SU-DHL-6 (cell line): ENCODE measurements at regions not wholly inside any gene's neighbourhood (a gene's known extent, or its start where the extent isn't known, plus 50 kb on each side); places are given as distances from the start of the nearest gene placed in this dataset.

ENCODE experiments used
- H2AFZ ChIP-seq: fragments of 200-600 bp; sonication (generic); 2 replicates; pipeline ENCODE4 v1.6.1; 2014; ENCODE audit warnings: low read depth, mild to moderate bottlenecking, moderate library complexity, mixed read lengths, antibody characterized with exemption, low read length; ENCODE audit not compliant: severe bottlenecking
- H3F3A ChIP-seq: fragments of 200-600 bp; shearing (Covaris generic); 2 replicates; pipeline ENCODE4 v1.6.0; 2016; ENCODE audit warnings: antibody characterized with exemption, mild to moderate bottlenecking; ENCODE audit not compliant: insufficient read depth
- H3K27ac ChIP-seq: fragments of 200-600 bp; sonication (generic); 2 replicates; pipeline ENCODE4 v1.5.1; 2016; ENCODE audit warnings: low read depth, mild to moderate bottlenecking, low read length, moderate library complexity, mixed read lengths
- H3K27me3 ChIP-seq: fragments of 200-600 bp; sonication (generic), shearing (Covaris generic); 2 replicates; pipeline ENCODE4 v1.6.0; 2014; ENCODE audit warnings: mild to moderate bottlenecking, low read length
- H3K36me3 ChIP-seq: fragments of 200-600 bp; sonication (generic); 2 replicates; pipeline ENCODE4 v1.6.1; 2014; ENCODE audit warnings: mild to moderate bottlenecking, low read length, mixed read lengths
- H3K4me2 ChIP-seq: fragments of 300-600, 200-600 bp; shearing (Covaris generic), sonication (generic); 2 replicates; pipeline ENCODE4 v1.6.0; 2014; ENCODE audit warnings: low read length, low read depth, mild to moderate bottlenecking; ENCODE audit not compliant: poor library complexity, severe bottlenecking
- H3K4me3 ChIP-seq: fragments of 200-600 bp; sonication (generic); 2 replicates; pipeline ENCODE4 v1.5.1; 2014; ENCODE audit warnings: antibody characterized with exemption, low read length, mild to moderate bottlenecking, mixed read lengths; ENCODE audit not compliant: insufficient read depth, poor library complexity, severe bottlenecking
- H3K79me2 ChIP-seq: fragments of 200-600 bp; sonication (generic); 2 replicates; pipeline ENCODE4 v1.6.1; 2014; ENCODE audit warnings: mild to moderate bottlenecking, low read length, moderate library complexity; ENCODE audit not compliant: insufficient read depth
- H3K9ac ChIP-seq: fragments of 200-600 bp; sonication (generic); 2 replicates; pipeline ENCODE4 v1.7.0; 2014; ENCODE audit warnings: mild to moderate bottlenecking, low read length
- H3K9me2 ChIP-seq: fragments of 200-600 bp; sonication (generic); replicated peaks from 2 replicates; pipeline ENCODE4 v1.6.1; 2014; ENCODE audit warnings: low read length; ENCODE audit not compliant: insufficient read depth
- H3K9me3 ChIP-seq: fragments of 200-600 bp; sonication (generic); 2 replicates; pipeline ENCODE4 v1.6.1; 2014; ENCODE audit warnings: low read length, mixed read lengths; ENCODE audit not compliant: insufficient read depth
- H4K20me1 ChIP-seq: fragments of 200-600 bp; sonication (generic); 2 replicates; pipeline ENCODE4 v1.6.1; 2014; ENCODE audit warnings: low read depth, mild to moderate bottlenecking, antibody characterized with exemption, low read length, moderate library complexity, mixed read lengths
- CTCF ChIP-seq: fragments of 200-600 bp; sonication (generic); IDR thresholded peaks from one replicate; pipeline ENCODE4 v1.5.1; 2017; ENCODE audit warnings: antibody characterized with exemption, mild to moderate bottlenecking, low read length, moderate library complexity; ENCODE audit not compliant: insufficient read depth, poor library complexity, severe bottlenecking
- EZH2phosphoT487 ChIP-seq: fragments of 200-600 bp; sonication (generic), shearing (Covaris generic); conservative IDR thresholded peaks from 2 replicates; pipeline ENCODE4 v1.6.1; 2018; ENCODE audit warnings: mild to moderate bottlenecking, antibody characterized with exemption, low read length, moderate library complexity, mixed read lengths

GRCh38 chr14:59091976-59092375 is 96.5 kb upstream of the DAAM1 start:
- no peak for TF ChIP-seq EZH2phosphoT487
- no peak for TF ChIP-seq CTCF
- H3K4me3 ChIP-seq, result no peak overlapping the region
- no peak overlapping the region for H2AFZ ChIP-seq
- H4K20me1 ChIP-seq, result no peaks in the 10 kb centered on the region
- H3K79me2 ChIP-seq, result no peaks in the 10 kb centered on the region
- peaks cover 3% of the 10 kb centered on the region; the same call in 1 of the 2 replicates for H3K27me3 ChIP-seq
- no peak overlapping the region for H3K4me2 ChIP-seq
- H3K9me2 ChIP-seq, result no peaks in the 10 kb centered on the region
- H3K9me3 ChIP-seq, result no peaks in the 10 kb centered on the region
- H3K36me3 ChIP-seq, result no peaks in the 10 kb centered on the region
- H3F3A ChIP-seq, result no peaks in the 10 kb centered on the region
- H3K9ac ChIP-seq, result no peak overlapping the region
- H3K27ac ChIP-seq, result no peak overlapping the region

GRCh38 chr14:59093902-59094301 is 94.6 kb upstream of the DAAM1 start:
- no peaks in the 10 kb centered on the region for H3F3A ChIP-seq
- no peak overlapping the region for H3K4me3 ChIP-seq
- no peaks in the 10 kb centered on the region for H3K36me3 ChIP-seq
- H3K9me2 ChIP-seq, result no peaks in the 10 kb centered on the region
- no peak overlapping the region for H3K9ac ChIP-seq
- H4K20me1 ChIP-seq, result no peaks in the 10 kb centered on the region
- no peak overlapping the region for H3K4me2 ChIP-seq
- no peaks in the 10 kb centered on the region for H3K9me3 ChIP-seq
- H3K27ac ChIP-seq, result no peak overlapping the region
- no peaks in the 10 kb centered on the region for H3K79me2 ChIP-seq
- H2AFZ ChIP-seq, result no peak overlapping the region
- no peak for TF ChIP-seq EZH2phosphoT487
- TF ChIP-seq CTCF, result no peak
- peaks cover 3% of the 10 kb centered on the region; the same call in 1 of the 2 replicates for H3K27me3 ChIP-seq

- Histone ChIP-seq H3K27ac (no peak overlapping the region), H4K20me1 (no peaks in the 10 kb centered on the region), H3K9me3 (no peaks in the 10 kb centered on the region), H3K36me3 (no peaks in the 10 kb centered on the region), H3K9me2 (no peaks in the 10 kb centered on the region), H3K79me2 (no peaks in the 10 kb centered on the region), H3K9ac (no peak overlapping the region), H3F3A (no peaks in the 10 kb centered on the region), H3K4me2 (no peak overlapping the region), H3K27me3 (peaks cover 3% of the 10 kb centered on the region; the same call in 1 of the 2 replicates), H2AFZ (no peak overlapping the region), H3K4me3 (no peak overlapping the region)
- TF ChIP-seq CTCF (no peak), EZH2phosphoT487 (no peak)
Measured at GRCh38 chr14:59096303-59096702, 92.2 kb upstream of the DAAM1 start.
